HL-60 (cell line): ENCODE measurements at regions not wholly inside any gene's neighbourhood (a gene's known extent, or its start where the extent isn't known, plus 50 kb on each side); places are given as distances from the start of the nearest gene placed in this dataset.

Source experiments
- DNase-seq, 2 experiments: peaks; one replicate each; pipeline ENCODE4 v3.0.0-alpha.2; 2010 to 2020; ENCODE audit warnings: low read depth in 1 of 2, low spot score in 1 of 2
- H3K27ac ChIP-seq: fragments of 250-450 bp; sonication (Bioruptor Pico); replicated peaks from 2 replicates; pipeline ENCODE4 v1.5.1; 2020; ENCODE audit warnings: mild to moderate bottlenecking, moderate library complexity
- H3K27me3 ChIP-seq: fragments of 250-450 bp; sonication (Bioruptor Pico); 2 replicates; pipeline ENCODE4 v1.5.1; 2021; ENCODE audit warnings: mild to moderate bottlenecking, moderate library complexity; ENCODE audit not compliant: insufficient read depth, poor library complexity, severe bottlenecking
- H3K4me3 ChIP-seq: replicated peaks from 2 replicates; pipeline ENCODE4 v1.5.1; 2011; ENCODE audit warnings: mild to moderate bottlenecking, control low read depth, low read length; ENCODE audit not compliant: insufficient read depth
- GABPA ChIP-seq: IDR thresholded peaks from 2 replicates; pipeline ENCODE4 v1.6.1; 2012; ENCODE audit warnings: low read depth
- POLR2AphosphoS5 ChIP-seq: IDR thresholded peaks from 2 replicates; pipeline ENCODE4 v1.6.1; 2012; ENCODE audit warnings: low read depth
- SPI1 ChIP-seq: IDR thresholded peaks from 2 replicates; pipeline ENCODE4 v1.6.1; 2012; ENCODE audit warnings: low read depth, mild to moderate bottlenecking, borderline replicate concordance
- TF ChIP-seq, protein P1 (sequence below): IDR thresholded peaks from one replicate; pipeline ENCODE4 v1.5.1; 2011; ENCODE audit warnings: low read length, control low read depth, inconsistent platforms; ENCODE audit not compliant: insufficient read depth
- TF ChIP-seq, protein P2 (sequence below): IDR thresholded peaks from 2 replicates; pipeline ENCODE4 v1.6.1; 2012; ENCODE audit warnings: low read depth; ENCODE audit not compliant: insufficient replicate concordance

DNA sequence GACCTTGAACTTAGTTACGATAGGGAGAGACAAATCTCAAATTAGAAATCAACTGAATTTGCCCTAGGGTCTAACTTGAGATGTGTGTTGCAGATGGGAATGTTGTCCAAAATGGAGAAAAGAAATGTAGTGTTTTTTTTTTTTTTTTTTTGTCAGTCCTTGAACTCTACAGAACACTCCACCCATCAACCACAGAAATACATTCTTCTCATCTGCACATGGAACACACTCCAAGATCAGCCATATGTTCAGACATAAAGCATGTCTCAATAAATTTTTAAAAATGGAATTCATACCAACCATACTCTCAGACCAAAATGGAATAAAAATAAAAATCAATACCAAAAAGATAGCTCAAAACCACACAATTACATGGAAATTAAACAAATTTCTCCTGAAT is 526.5 kb downstream of the FBXO15 start:
- TF ChIP-seq, protein P1, sequence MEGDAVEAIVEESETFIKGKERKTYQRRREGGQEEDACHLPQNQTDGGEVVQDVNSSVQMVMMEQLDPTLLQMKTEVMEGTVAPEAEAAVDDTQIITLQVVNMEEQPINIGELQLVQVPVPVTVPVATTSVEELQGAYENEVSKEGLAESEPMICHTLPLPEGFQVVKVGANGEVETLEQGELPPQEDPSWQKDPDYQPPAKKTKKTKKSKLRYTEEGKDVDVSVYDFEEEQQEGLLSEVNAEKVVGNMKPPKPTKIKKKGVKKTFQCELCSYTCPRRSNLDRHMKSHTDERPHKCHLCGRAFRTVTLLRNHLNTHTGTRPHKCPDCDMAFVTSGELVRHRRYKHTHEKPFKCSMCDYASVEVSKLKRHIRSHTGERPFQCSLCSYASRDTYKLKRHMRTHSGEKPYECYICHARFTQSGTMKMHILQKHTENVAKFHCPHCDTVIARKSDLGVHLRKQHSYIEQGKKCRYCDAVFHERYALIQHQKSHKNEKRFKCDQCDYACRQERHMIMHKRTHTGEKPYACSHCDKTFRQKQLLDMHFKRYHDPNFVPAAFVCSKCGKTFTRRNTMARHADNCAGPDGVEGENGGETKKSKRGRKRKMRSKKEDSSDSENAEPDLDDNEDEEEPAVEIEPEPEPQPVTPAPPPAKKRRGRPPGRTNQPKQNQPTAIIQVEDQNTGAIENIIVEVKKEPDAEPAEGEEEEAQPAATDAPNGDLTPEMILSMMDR, result no peak
- TF ChIP-seq POLR2AphosphoS5 (no peak), SPI1 (no peak), GABPA (no peak)
- TF ChIP-seq, protein P2, sequence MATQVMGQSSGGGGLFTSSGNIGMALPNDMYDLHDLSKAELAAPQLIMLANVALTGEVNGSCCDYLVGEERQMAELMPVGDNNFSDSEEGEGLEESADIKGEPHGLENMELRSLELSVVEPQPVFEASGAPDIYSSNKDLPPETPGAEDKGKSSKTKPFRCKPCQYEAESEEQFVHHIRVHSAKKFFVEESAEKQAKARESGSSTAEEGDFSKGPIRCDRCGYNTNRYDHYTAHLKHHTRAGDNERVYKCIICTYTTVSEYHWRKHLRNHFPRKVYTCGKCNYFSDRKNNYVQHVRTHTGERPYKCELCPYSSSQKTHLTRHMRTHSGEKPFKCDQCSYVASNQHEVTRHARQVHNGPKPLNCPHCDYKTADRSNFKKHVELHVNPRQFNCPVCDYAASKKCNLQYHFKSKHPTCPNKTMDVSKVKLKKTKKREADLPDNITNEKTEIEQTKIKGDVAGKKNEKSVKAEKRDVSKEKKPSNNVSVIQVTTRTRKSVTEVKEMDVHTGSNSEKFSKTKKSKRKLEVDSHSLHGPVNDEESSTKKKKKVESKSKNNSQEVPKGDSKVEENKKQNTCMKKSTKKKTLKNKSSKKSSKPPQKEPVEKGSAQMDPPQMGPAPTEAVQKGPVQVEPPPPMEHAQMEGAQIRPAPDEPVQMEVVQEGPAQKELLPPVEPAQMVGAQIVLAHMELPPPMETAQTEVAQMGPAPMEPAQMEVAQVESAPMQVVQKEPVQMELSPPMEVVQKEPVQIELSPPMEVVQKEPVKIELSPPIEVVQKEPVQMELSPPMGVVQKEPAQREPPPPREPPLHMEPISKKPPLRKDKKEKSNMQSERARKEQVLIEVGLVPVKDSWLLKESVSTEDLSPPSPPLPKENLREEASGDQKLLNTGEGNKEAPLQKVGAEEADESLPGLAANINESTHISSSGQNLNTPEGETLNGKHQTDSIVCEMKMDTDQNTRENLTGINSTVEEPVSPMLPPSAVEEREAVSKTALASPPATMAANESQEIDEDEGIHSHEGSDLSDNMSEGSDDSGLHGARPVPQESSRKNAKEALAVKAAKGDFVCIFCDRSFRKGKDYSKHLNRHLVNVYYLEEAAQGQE, result no peak
- no peak for DNase-seq
- Histone ChIP-seq H3K27ac (no peak overlapping the region), H3K27me3 (no peaks in the 10 kb centered on the region), H3K4me3 (no peak overlapping the region)

DNA sequence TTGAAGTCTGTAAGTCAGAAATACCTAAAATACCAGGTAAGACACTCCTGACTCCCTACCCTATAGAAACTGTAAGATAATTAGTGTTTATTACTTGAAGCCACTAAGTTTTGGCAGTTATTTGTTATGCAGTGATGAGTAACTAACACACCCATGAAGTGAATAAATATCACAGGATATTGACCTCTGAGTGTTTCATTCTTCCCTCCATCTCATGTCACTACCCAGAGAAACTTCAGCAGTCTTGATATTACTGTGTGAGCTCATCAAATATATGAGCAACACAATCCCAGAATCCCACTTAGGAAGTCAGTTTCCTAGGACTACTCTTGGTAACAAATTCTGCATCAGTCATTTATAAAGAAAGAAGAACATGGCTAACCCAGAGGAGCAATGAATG is 529.7 kb downstream of the FBXO15 start:
- no peak overlapping the region for H3K27ac ChIP-seq
- TF ChIP-seq SPI1 (no peak), POLR2AphosphoS5 (no peak), GABPA (no peak)
- TF ChIP-seq, protein P2, result no peak
- TF ChIP-seq, protein P1, result no peak
- DNase-seq, result no peak
- no peaks in the 10 kb centered on the region for H3K27me3 ChIP-seq
- no peak overlapping the region for H3K4me3 ChIP-seq

DNA sequence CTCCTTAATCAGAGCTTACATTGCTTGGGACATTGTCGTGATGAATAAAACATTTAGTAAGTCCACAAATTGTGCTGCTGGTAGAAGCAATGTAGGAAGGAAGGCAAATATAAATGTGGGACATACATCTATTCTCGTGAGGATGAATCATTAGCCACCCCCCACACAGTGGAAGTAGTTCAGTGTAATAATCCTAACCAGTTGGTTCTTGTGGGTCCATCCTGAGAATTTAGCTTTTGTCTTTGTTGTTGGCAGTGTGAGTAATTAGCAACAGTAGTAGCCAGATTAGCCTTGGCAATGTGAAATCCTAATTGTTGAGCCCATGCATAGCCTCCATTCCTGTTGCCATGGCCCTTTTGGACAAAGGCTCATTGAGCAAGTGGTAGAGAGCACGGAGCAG is 532.1 kb downstream of the FBXO15 start:
- H3K4me3 ChIP-seq, result no peak overlapping the region
- no peak for DNase-seq
- H3K27me3 ChIP-seq, result no peaks in the 10 kb centered on the region
- H3K27ac ChIP-seq, result no peak overlapping the region
- TF ChIP-seq, protein P2, result no peak
- TF ChIP-seq SPI1 (no peak), POLR2AphosphoS5 (no peak)
- TF ChIP-seq, protein P1, result no peak
